Hepatocyte (in vitro differentiated cells): ENCODE measurements at regions not wholly inside any gene's neighbourhood (a gene's known extent, or its start where the extent isn't known, plus 50 kb on each side); places are given as distances from the start of the nearest gene placed in this dataset.

Experiments
- DNase-seq: peaks from one replicate; pipeline ENCODE4 v3.0.0-alpha.2; 2016; ENCODE audit warnings: low spot score
- H2AFZ ChIP-seq: fragments of 200-600 bp; sonication (generic); 2 replicates; pipeline ENCODE4 v1.6.0; 2016; ENCODE audit warnings: antibody characterized with exemption, mild to moderate bottlenecking
- H3K27ac ChIP-seq: fragments of 200-600 bp; sonication (generic); 2 replicates; pipeline ENCODE4 v1.5.1; 2016; ENCODE audit warnings: mild to moderate bottlenecking
- H3K27me3 ChIP-seq: fragments of 200-600 bp; sonication (generic); 2 replicates; pipeline ENCODE4 v1.6.1; 2016
- H3K36me3 ChIP-seq: fragments of 200-600 bp; sonication (generic); replicated peaks from 2 replicates; pipeline ENCODE4 v1.5.1; 2016; ENCODE audit warnings: low read depth; ENCODE audit not compliant: insufficient read depth
- H3K4me1 ChIP-seq: fragments of 200-600 bp; sonication (generic); 2 replicates; pipeline ENCODE4 v1.5.1; 2016; ENCODE audit warnings: mild to moderate bottlenecking, moderate library complexity; ENCODE audit not compliant: insufficient read depth
- H3K4me2 ChIP-seq: fragments of 200-600 bp; sonication (generic); 2 replicates; pipeline ENCODE4 v1.6.0; 2016
- H3K4me3 ChIP-seq: fragments of 200-600 bp; sonication (generic); 2 replicates; pipeline ENCODE4 v1.5.1; 2016; ENCODE audit warnings: mild to moderate bottlenecking
- H3K79me2 ChIP-seq: fragments of 200-600 bp; sonication (generic); 2 replicates; pipeline ENCODE4 v1.6.0; 2017; ENCODE audit warnings: mild to moderate bottlenecking
- H3K9me2 ChIP-seq: fragments of 200-600 bp; sonication (generic); replicated peaks from 2 replicates; pipeline ENCODE4 v1.6.0; 2017; ENCODE audit warnings: mild to moderate bottlenecking; ENCODE audit not compliant: insufficient read depth
- H3K9me3 ChIP-seq: fragments of 200-600 bp; sonication (generic); 2 replicates; pipeline ENCODE4 v1.5.1; 2016; ENCODE audit warnings: low read depth, mild to moderate bottlenecking
- H4K20me1 ChIP-seq: fragments of 200-600 bp; sonication (generic); 2 replicates; pipeline ENCODE4 v1.6.0; 2016; ENCODE audit warnings: mild to moderate bottlenecking; ENCODE audit not compliant: insufficient read depth, poor library complexity, severe bottlenecking
- CTCF ChIP-seq: fragments of 200-600 bp; sonication (generic); IDR thresholded peaks from 2 replicates; pipeline ENCODE4 v1.5.1; 2016; ENCODE audit warnings: antibody characterized with exemption, mild to moderate bottlenecking; ENCODE audit not compliant: poor library complexity
- EZH2 ChIP-seq: fragments of 200-600 bp; sonication (generic); IDR thresholded peaks from 2 replicates; pipeline ENCODE4 v1.6.1; 2016; ENCODE audit warnings: antibody characterized with exemption, mild to moderate bottlenecking, borderline replicate concordance
- EZH2phosphoT487 ChIP-seq: fragments of 200-600 bp; sonication (generic); IDR thresholded peaks from one replicate; pipeline ENCODE4 v1.6.1; 2018; ENCODE audit warnings: antibody characterized with exemption, mild to moderate bottlenecking, low read depth, moderate library complexity; ENCODE audit not compliant: unreplicated experiment, severe bottlenecking
- WGBS: methylation state at CpG from one replicate; pipeline ENCODE4 v1.1.6; 2016; ENCODE audit warnings: low lambda C conversion rate; ENCODE audit errors: missing lambda C conversion rate; 5-methylcytosine and 5-hydroxymethylcytosine counted together

- Histone ChIP-seq H3K36me3 (no peaks in the 10 kb centered on the region), H3K4me3 (no peak overlapping the region)
Observed at GRCh38 chr4:19324184-19324583, 927.5 kb upstream of the SLIT2 start.

GRCh38 chr4:19319607-19320006 is 932.1 kb upstream of the SLIT2 start:
- TF ChIP-seq EZH2 = no peak
- no peak for TF ChIP-seq CTCF
- no peak for TF ChIP-seq EZH2phosphoT487
- Histone ChIP-seq H3K27ac (no peak overlapping the region), H2AFZ (no peak overlapping the region), H3K9me2 (no peaks in the 10 kb centered on the region), H3K27me3 (no peaks in the 10 kb centered on the region), H3K79me2 (no peaks in the 10 kb centered on the region), H3K4me1 (no peaks in the 10 kb centered on the region), H3K36me3 (no peaks in the 10 kb centered on the region), H3K4me2 (no peak overlapping the region), H4K20me1 (no peaks in the 10 kb centered on the region), H3K4me3 (no peak overlapping the region), H3K9me3 (no peaks in the 10 kb centered on the region)
- 74% methylated on average over 1 of the region's 1 CpG for WGBS
- DNase-seq = no peak

More at GRCh38 chr4:19324184-19324583, 927.5 kb upstream of the SLIT2 start:
- Histone ChIP-seq H3K79me2 (no peaks in the 10 kb centered on the region), H3K9me3 (no peaks in the 10 kb centered on the region), H2AFZ (no peak overlapping the region), H3K27ac (no peak overlapping the region), H3K9me2 (no peaks in the 10 kb centered on the region), H3K4me2 (no peak overlapping the region), H3K4me1 (no peaks in the 10 kb centered on the region), H4K20me1 (no peaks in the 10 kb centered on the region), H3K27me3 (no peaks in the 10 kb centered on the region)
- no peak for TF ChIP-seq EZH2
- no peak for TF ChIP-seq CTCF
- TF ChIP-seq EZH2phosphoT487 = no peak
- no peak for DNase-seq

- Histone ChIP-seq H3K79me2 (no peaks in the 10 kb centered on the region), H3K9me3 (no peaks in the 10 kb centered on the region), H3K4me2 (no peak overlapping the region), H3K27ac (no peak overlapping the region), H3K9me2 (no peaks in the 10 kb centered on the region), H3K4me1 (no peaks in the 10 kb centered on the region), H3K4me3 (no peak overlapping the region), H2AFZ (no peak overlapping the region), H3K36me3 (no peaks in the 10 kb centered on the region), H4K20me1 (no peaks in the 10 kb centered on the region), H3K27me3 (no peaks in the 10 kb centered on the region)
- DNase-seq = no peak
- TF ChIP-seq CTCF (no peak), EZH2phosphoT487 (no peak), EZH2 (no peak)
Observed at GRCh38 chr4:19317377-19317776, 934.3 kb upstream of the SLIT2 start.

GRCh38 chr4:19314116-19314515 is 937.6 kb upstream of the SLIT2 start:
- Histone ChIP-seq H3K79me2 (no peaks in the 10 kb centered on the region), H3K4me2 (no peak overlapping the region), H3K9me2 (no peaks in the 10 kb centered on the region), H3K36me3 (no peaks in the 10 kb centered on the region), H2AFZ (no peak overlapping the region), H3K4me1 (no peaks in the 10 kb centered on the region), H4K20me1 (no peaks in the 10 kb centered on the region), H3K27ac (no peak overlapping the region), H3K27me3 (no peaks in the 10 kb centered on the region), H3K4me3 (no peak overlapping the region), H3K9me3 (no peaks in the 10 kb centered on the region)
- 80% methylated on average over 1 of the region's 1 CpG for WGBS
- no peak for DNase-seq
- TF ChIP-seq EZH2phosphoT487 = no peak
- no peak for TF ChIP-seq CTCF
- TF ChIP-seq EZH2 = no peak
